Liver (tissue), 3 donors: ENCODE measurements at regions not wholly inside any gene's neighbourhood (a gene's known extent, or its start where the extent isn't known, plus 50 kb on each side); places are given as distances from the start of the nearest gene placed in this dataset.

Experiments
- ATF3 ChIP-seq: IDR thresholded peaks from 2 replicates; pipeline ENCODE4 v1.6.1; 2016; ENCODE audit warnings: antibody characterized with exemption
- CTCF ChIP-seq: fragments of 150-350 bp; IDR thresholded peaks from 2 replicates; pipeline ENCODE4 v1.5.1; 2017; ENCODE audit warnings: improper control_type of control experiment, low read depth, low read length; ENCODE audit not compliant: missing input control
- EGR1 ChIP-seq, 2 donors: IDR thresholded peaks; 2 replicates each; pipeline ENCODE4 v1.6.1; 2016 to 2018; ENCODE audit warnings: antibody characterized with exemption in 2 of 2, low read depth in 2 of 2
- FOXA1 ChIP-seq: IDR thresholded peaks from 2 replicates; pipeline ENCODE4 v1.6.1; 2016; ENCODE audit warnings: antibody characterized with exemption
- FOXA2 ChIP-seq: IDR thresholded peaks from 2 replicates; pipeline ENCODE4 v1.6.1; 2016; ENCODE audit warnings: antibody characterized with exemption
- HNF4G ChIP-seq: IDR thresholded peaks from 2 replicates; pipeline ENCODE4 v1.6.1; 2016; ENCODE audit warnings: antibody characterized with exemption
- JUND ChIP-seq, 2 donors: IDR thresholded peaks; 2 replicates each; pipeline ENCODE4 v1.6.1; 2016; ENCODE audit warnings: antibody characterized with exemption in 2 of 2
- MAX ChIP-seq: IDR thresholded peaks from 2 replicates; pipeline ENCODE4 v1.6.1; 2016; ENCODE audit warnings: antibody characterized with exemption
- TAF1 ChIP-seq: conservative IDR thresholded peaks from 2 replicates; pipeline ENCODE4 v1.6.1; 2016; ENCODE audit warnings: antibody characterized with exemption, mild to moderate bottlenecking
- TF ChIP-seq, protein P1 (sequence below): IDR thresholded peaks from 2 replicates; pipeline ENCODE4 v1.6.1; 2016; ENCODE audit warnings: antibody characterized with exemption
- TF ChIP-seq, protein P2 (sequence below): IDR thresholded peaks from 2 replicates; pipeline ENCODE4 v1.6.1; 2016; ENCODE audit warnings: antibody characterized with exemption, mild to moderate bottlenecking
- donor health status: healthy.
- donor health status: healthy.

DNA sequence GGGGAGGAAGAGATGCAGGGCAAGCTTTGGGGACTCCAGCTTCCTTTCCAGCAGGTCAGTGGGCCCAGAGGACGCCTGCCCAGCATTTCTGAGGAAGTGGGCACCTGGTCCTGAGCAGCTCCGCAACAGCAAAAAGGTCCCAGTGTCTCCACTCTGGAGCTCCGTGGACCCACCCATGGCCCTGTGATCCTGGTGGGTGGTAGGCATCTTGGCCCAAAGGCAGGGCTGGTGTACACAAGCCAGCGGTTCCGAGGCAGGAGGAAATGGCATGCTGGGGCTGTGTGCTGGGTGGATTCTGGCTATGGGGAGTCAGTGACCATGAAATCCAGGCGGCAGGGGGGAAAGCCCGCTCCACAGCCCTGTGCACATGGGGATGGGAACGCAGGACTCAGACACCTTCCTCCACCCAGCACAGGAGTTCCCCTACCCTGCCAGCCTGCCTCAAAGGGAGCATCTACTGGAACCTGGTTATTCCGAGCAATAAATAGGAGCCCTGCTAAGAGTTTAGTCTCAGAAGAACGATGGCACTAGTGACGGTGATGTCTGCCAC is 206.0 kb downstream of the GLI2 start:
- TF ChIP-seq, protein P1, sequence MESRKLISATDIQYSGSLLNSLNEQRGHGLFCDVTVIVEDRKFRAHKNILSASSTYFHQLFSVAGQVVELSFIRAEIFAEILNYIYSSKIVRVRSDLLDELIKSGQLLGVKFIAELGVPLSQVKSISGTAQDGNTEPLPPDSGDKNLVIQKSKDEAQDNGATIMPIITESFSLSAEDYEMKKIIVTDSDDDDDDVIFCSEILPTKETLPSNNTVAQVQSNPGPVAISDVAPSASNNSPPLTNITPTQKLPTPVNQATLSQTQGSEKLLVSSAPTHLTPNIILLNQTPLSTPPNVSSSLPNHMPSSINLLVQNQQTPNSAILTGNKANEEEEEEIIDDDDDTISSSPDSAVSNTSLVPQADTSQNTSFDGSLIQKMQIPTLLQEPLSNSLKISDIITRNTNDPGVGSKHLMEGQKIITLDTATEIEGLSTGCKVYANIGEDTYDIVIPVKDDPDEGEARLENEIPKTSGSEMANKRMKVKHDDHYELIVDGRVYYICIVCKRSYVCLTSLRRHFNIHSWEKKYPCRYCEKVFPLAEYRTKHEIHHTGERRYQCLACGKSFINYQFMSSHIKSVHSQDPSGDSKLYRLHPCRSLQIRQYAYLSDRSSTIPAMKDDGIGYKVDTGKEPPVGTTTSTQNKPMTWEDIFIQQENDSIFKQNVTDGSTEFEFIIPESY, result no peak
- TF ChIP-seq CTCF, result no peak
- TF ChIP-seq HNF4G, result no peak
- no peak for TF ChIP-seq EGR1 (IDR thresholded peaks at IDR 0.05; ENCODE audit: low read depth in 2 of 2)
- TF ChIP-seq FOXA1, result no peak
- TF ChIP-seq, protein P2, sequence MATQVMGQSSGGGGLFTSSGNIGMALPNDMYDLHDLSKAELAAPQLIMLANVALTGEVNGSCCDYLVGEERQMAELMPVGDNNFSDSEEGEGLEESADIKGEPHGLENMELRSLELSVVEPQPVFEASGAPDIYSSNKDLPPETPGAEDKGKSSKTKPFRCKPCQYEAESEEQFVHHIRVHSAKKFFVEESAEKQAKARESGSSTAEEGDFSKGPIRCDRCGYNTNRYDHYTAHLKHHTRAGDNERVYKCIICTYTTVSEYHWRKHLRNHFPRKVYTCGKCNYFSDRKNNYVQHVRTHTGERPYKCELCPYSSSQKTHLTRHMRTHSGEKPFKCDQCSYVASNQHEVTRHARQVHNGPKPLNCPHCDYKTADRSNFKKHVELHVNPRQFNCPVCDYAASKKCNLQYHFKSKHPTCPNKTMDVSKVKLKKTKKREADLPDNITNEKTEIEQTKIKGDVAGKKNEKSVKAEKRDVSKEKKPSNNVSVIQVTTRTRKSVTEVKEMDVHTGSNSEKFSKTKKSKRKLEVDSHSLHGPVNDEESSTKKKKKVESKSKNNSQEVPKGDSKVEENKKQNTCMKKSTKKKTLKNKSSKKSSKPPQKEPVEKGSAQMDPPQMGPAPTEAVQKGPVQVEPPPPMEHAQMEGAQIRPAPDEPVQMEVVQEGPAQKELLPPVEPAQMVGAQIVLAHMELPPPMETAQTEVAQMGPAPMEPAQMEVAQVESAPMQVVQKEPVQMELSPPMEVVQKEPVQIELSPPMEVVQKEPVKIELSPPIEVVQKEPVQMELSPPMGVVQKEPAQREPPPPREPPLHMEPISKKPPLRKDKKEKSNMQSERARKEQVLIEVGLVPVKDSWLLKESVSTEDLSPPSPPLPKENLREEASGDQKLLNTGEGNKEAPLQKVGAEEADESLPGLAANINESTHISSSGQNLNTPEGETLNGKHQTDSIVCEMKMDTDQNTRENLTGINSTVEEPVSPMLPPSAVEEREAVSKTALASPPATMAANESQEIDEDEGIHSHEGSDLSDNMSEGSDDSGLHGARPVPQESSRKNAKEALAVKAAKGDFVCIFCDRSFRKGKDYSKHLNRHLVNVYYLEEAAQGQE, result no peak
- no peak for TF ChIP-seq MAX
- no peak for TF ChIP-seq JUND (IDR thresholded peaks at IDR 0.05)
- no peak for TF ChIP-seq ATF3
- no peak for TF ChIP-seq FOXA2
- TF ChIP-seq TAF1, result no peak
